ENCODE measurements at regions not wholly inside any gene's neighbourhood (a gene's known extent, or its start where the extent isn't known, plus 50 kb on each side); places are given as distances from the start of the nearest gene placed in this dataset.

GRCh38 chr3:163717377-163717776, 1360.9 kb downstream of the SI start:
- Histone ChIP-seq H3K18ac (ENCODE audit: insufficient read length, low read depth, low read length) (no peak overlapping the region), H3K79me2 (ENCODE audit: insufficient read depth, low read length) (no peaks in the 10 kb centered on the region), H3K56ac (ENCODE audit: insufficient read length, low read depth, low read length) (no peak overlapping the region), H3K4me1 (ENCODE audit: insufficient read depth, low read length) (no peaks in the 10 kb centered on the region), H3K9me3 (ENCODE audit: control insufficient read depth, low read depth, low read length) (peaks cover 9% of the 10 kb centered on the region), H2BK12ac (ENCODE audit: insufficient read length, low read depth, low read length) (no peak overlapping the region), H4K5ac (ENCODE audit: insufficient read length, low read depth, low read length) (no peak overlapping the region), H3K27ac (ENCODE audit: insufficient read length, low read depth, low read length) (no peak overlapping the region), H3K23ac (ENCODE audit: insufficient read length, low read depth, low read length) (no peak overlapping the region), H2BK20ac (ENCODE audit: low read depth, low read length, poor library complexity, severe bottlenecking) (no peak overlapping the region), H2AK5ac (ENCODE audit: insufficient read length, low read length) (no peak overlapping the region), H2BK120ac (ENCODE audit: low read depth, low read length, poor library complexity, severe bottlenecking) (no peak overlapping the region), H4K8ac (replicated peaks; ENCODE audit: insufficient read length, low read depth, low read length) (no peak overlapping the region), H4K20me1 (ENCODE audit: control insufficient read depth, insufficient read depth, insufficient read length) (no peaks in the 10 kb centered on the region), H3K27me3 (ENCODE audit: insufficient read depth, low read length) (no peaks in the 10 kb centered on the region), H2AFZ (ENCODE audit: low read length) (no peak overlapping the region), H3K4me2 (ENCODE audit: insufficient read depth, insufficient read length, low read length) (no peak overlapping the region), H2BK15ac (ENCODE audit: low read depth, low read length) (no peak overlapping the region), H3T11ph (ENCODE audit: low read length) (no peak overlapping the region), H3K9ac (ENCODE audit: extremely low read depth, insufficient read length, low read length) (no peak overlapping the region), H3K4ac (ENCODE audit: low read depth, low read length) (no peak overlapping the region), H2BK5ac (ENCODE audit: insufficient read length, low read length) (no peak overlapping the region), H3K23me2 (ENCODE audit: insufficient read length, low read depth, low read length, poor library complexity, severe bottlenecking) (no peaks in the 10 kb centered on the region), H4K91ac (ENCODE audit: insufficient read length, low read depth, low read length) (no peak overlapping the region), H3K79me1 (ENCODE audit: insufficient read depth, low read depth, low read length, poor library complexity, severe bottlenecking) (no peaks in the 10 kb centered on the region), H3K14ac (ENCODE audit: insufficient read depth, low read length) (no peak overlapping the region)
- peaks cover 6 to 7% of the 10 kb centered on the region in 2 experiments for H3K4me1 Mint-ChIP-seq
- no peak overlapping the region for H3K27ac Mint-ChIP-seq
- no CpG with 5 or more reads among the region's 4 CpGs for WGBS (ENCODE audit: extremely low coverage, insufficient read length, low lambda C conversion rate)
- H3K4me3 Mint-ChIP-seq = no peak overlapping the region
- H3K9me3 Mint-ChIP-seq = peaks cover 9 to 25% of the 10 kb centered on the region in 2 experiments; a peak in 4 of 5 replicates
- no peak for DNase-seq
- H3K27me3 Mint-ChIP-seq (ENCODE audit: low read depth) = no peaks in the 10 kb centered on the region
- TF ChIP-seq, protein P1, sequence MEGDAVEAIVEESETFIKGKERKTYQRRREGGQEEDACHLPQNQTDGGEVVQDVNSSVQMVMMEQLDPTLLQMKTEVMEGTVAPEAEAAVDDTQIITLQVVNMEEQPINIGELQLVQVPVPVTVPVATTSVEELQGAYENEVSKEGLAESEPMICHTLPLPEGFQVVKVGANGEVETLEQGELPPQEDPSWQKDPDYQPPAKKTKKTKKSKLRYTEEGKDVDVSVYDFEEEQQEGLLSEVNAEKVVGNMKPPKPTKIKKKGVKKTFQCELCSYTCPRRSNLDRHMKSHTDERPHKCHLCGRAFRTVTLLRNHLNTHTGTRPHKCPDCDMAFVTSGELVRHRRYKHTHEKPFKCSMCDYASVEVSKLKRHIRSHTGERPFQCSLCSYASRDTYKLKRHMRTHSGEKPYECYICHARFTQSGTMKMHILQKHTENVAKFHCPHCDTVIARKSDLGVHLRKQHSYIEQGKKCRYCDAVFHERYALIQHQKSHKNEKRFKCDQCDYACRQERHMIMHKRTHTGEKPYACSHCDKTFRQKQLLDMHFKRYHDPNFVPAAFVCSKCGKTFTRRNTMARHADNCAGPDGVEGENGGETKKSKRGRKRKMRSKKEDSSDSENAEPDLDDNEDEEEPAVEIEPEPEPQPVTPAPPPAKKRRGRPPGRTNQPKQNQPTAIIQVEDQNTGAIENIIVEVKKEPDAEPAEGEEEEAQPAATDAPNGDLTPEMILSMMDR (conservative IDR thresholded peaks at IDR 0.05) = no peak
- peaks cover 11 to 23% (median 18%) of the 10 kb centered on the region in 3 experiments; a peak in 6 of 7 replicates for H3K36me3 Mint-ChIP-seq (ENCODE audit: insufficient read depth in 1 of 3, low read depth in 3 of 3)
